Neural cell (in vitro differentiated cells): ENCODE measurements at regions not wholly inside any gene's neighbourhood (a gene's known extent, or its start where the extent isn't known, plus 50 kb on each side); places are given as distances from the start of the nearest gene placed in this dataset.

Experiments used
- EZH2 ChIP-seq: fragments of 200-600, 300-800 bp; shearing (Covaris generic), sonication (generic); IDR thresholded peaks from 2 replicates; pipeline ENCODE4 v1.6.1; 2014; ENCODE audit warnings: antibody characterized with exemption, low read length, borderline replicate concordance, mild to moderate bottlenecking; ENCODE audit not compliant: insufficient read depth, poor library complexity, severe bottlenecking
- POLR2AphosphoS5 ChIP-seq: IDR thresholded peaks from 2 replicates; pipeline ENCODE4 v1.6.1; 2012
- RAD21 ChIP-seq: fragments of 450-650 bp; conservative IDR thresholded peaks from 2 replicates; pipeline ENCODE4 v1.6.1; 2014; ENCODE audit warnings: antibody characterized with exemption, mild to moderate bottlenecking, moderate library complexity
- SMC3 ChIP-seq: fragments of 450-650 bp; conservative IDR thresholded peaks from 2 replicates; pipeline ENCODE4 v1.6.1; 2014; ENCODE audit warnings: antibody characterized with exemption, mild to moderate bottlenecking, moderate library complexity; ENCODE audit not compliant: poor library complexity
- TF ChIP-seq, protein P1 (sequence below): fragments of 450-650 bp; IDR thresholded peaks from 2 replicates; pipeline ENCODE4 v1.5.1; 2014; ENCODE audit warnings: antibody characterized with exemption, mild to moderate bottlenecking, moderate library complexity; ENCODE audit not compliant: poor library complexity, severe bottlenecking

DNA sequence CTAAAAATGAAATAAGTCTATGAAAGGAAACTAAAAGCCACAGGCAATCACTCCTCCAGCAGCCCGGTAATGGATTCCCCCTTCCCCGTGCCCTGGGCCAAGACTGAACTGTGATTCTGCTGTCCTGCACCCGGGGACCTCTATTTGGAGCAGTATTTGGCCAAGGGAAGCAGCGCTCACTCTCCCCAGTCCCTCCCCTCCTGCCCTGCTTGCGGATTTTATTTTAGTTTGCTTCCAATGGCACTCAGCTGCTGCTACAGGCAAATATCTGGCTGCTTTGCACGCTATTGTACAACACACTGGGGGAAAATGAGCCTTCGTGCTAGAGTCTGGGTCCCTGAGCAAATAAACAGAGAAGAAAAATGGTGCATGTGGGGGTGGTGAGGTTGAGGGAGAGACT lies 975.7 kb upstream of the RBFOX1 start:
- TF ChIP-seq, protein P1, sequence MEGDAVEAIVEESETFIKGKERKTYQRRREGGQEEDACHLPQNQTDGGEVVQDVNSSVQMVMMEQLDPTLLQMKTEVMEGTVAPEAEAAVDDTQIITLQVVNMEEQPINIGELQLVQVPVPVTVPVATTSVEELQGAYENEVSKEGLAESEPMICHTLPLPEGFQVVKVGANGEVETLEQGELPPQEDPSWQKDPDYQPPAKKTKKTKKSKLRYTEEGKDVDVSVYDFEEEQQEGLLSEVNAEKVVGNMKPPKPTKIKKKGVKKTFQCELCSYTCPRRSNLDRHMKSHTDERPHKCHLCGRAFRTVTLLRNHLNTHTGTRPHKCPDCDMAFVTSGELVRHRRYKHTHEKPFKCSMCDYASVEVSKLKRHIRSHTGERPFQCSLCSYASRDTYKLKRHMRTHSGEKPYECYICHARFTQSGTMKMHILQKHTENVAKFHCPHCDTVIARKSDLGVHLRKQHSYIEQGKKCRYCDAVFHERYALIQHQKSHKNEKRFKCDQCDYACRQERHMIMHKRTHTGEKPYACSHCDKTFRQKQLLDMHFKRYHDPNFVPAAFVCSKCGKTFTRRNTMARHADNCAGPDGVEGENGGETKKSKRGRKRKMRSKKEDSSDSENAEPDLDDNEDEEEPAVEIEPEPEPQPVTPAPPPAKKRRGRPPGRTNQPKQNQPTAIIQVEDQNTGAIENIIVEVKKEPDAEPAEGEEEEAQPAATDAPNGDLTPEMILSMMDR = no peak
- TF ChIP-seq EZH2 (no peak), RAD21 (no peak), SMC3 (no peak), POLR2AphosphoS5 (no peak)
